ENCODE measurements at regions not wholly inside any gene's neighbourhood (a gene's known extent, or its start where the extent isn't known, plus 50 kb on each side); places are given as distances from the start of the nearest gene placed in this dataset.
"Not testable (repeated sequence)": the region's sequence is repeated elsewhere in the genome, so short reads cannot be mapped to it uniquely, and the experiment has no call there.

- no peak for DNase-seq (ENCODE audit: low spot score)
Observed at GRCh38 chr2:239804161-239805042, 220.7 kb downstream of the NDUFA10 start.

DNA sequence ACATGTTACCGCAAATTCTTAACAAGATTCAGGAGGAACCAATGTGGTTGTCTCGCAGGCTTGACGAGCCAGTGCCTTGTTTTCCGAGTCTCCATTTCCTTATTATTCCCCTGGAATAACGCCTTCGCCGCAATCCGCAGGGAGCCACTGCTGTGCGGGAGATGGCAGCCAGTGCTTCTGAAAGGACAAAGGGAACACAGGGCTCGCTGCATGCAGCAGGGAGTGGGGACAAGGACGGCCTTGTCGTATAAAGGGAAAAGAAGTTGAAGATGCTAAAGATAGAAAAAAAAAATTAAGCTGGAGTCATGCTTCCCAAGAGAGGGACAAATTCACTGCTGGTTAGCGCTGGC lies 221.4 kb downstream of the NDUFA10 start:
- no peak for DNase-seq (ENCODE audit: low spot score)

GRCh38 chr2:239803102-239803765 lies 221.9 kb downstream of the NDUFA10 start:
- DNase-seq (ENCODE audit: low spot score): no peak

DNA sequence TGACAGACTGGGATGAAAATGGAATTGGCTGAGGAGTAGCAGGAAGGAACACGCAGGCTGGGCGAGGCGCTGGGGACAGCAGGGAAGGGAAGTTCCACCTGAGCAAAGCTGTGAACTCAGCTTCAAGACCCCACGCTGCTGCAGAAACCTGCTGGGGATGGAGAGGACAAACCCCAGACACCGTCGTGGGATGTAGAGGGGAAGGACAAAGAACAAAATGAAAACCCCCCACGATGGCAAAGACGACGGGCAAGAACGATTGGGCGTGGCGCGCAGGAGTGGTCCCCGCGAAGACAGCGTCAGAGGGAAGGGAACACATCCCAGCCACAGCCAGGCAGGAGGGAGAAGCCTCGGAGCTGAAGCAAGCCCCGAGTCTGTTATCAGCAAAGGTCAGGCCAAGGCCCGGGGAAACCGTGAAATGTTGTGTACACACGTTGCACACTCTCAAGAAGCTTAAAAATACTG lies 222.9 kb downstream of the NDUFA10 start:
- no peak for DNase-seq (ENCODE audit: low spot score)

GRCh38 chr2:239801404-239802184 lies 223.5 kb downstream of the NDUFA10 start:
- no peak for DNase-seq (ENCODE audit: low spot score)

- no peak for DNase-seq (ENCODE audit: low spot score)
Observed at GRCh38 chr2:239800785-239801386, 224.3 kb downstream of the NDUFA10 start.

GRCh38 chr2:239797316-239797715 lies 227.8 kb downstream of the NDUFA10 start:
- no peak for DNase-seq (ENCODE audit: low spot score)

- DNase-seq (ENCODE audit: low spot score): not testable (repeated sequence)
Observed at GRCh38 chr2:239795761-239796160, 229.4 kb downstream of the NDUFA10 start.

GRCh38 chr2:239793836-239794235 lies 231.3 kb downstream of the NDUFA10 start:
- DNase-seq (ENCODE audit: low spot score): no peak

DNA sequence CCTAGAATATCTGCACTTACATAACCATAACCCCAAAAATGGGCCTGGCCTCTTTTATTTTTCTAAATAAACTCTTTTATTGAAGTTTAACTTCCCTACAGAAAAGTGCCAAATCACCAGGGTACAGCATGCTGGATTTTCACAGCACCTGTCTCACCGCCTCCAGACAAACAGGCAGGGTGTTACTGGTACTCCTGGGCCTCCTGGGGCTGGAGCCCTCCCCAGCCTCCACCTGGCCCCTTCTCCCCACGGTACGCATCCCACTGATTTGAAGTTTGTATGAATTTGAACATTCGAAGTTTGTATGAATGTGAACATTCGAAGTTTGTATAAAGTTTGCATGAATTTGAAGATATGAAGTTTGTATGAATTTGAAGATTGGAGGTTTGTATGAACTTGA lies 232.1 kb downstream of the NDUFA10 start:
- no peak for DNase-seq (ENCODE audit: low spot score)

- no peak for DNase-seq (ENCODE audit: low spot score)
Observed at GRCh38 chr2:239792405-239793084, 232.6 kb downstream of the NDUFA10 start.

DNA sequence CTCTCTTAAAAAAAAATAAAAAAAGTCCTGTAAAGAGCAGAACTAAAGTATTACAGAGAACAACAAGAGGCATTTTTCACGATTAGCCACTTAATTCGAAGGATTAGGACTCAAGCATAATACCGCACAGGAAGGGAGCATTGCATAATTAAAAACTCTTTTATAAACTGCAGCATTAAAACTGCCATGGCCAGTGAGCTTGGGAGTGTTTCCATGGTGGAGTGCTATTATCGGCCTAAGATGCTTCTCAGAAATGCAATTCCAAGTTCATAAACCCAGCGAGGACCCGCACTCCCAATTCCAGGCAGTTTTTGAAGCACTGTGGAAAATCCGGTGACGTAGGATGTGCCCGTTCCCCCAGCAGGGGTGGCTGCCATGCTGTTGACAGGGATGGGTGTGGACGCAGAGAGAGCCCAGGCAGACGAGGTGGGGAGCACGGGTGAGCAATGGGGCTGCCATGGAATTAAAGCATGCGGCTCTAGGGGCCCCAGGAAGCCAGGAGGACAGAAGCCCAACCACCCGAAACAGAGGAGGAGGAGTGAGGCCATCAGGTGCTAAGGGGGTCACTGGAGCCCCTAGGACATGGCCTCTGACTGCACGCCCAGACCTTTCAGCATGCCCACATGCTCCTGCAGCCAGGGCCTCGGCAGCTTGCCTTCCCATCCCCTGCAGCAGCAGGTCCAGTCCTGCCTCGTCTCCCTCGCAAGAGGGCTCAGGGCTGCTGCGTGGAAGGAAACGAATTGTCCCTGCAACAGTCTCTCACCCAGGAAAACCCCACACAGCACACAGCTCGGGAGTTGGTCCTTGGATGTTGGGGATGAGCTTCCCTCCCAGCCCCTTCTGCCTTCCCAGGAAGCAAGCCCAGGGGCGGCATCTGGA lies 233.4 kb downstream of the NDUFA10 start:
- no peak for DNase-seq (ENCODE audit: low spot score)

- DNase-seq (ENCODE audit: low spot score): no peak
Observed at GRCh38 chr2:239790721-239791120, 234.4 kb downstream of the NDUFA10 start.

- DNase-seq (ENCODE audit: low spot score): no peak
Observed at GRCh38 chr2:239790313-239790712, 234.8 kb downstream of the NDUFA10 start.

DNA sequence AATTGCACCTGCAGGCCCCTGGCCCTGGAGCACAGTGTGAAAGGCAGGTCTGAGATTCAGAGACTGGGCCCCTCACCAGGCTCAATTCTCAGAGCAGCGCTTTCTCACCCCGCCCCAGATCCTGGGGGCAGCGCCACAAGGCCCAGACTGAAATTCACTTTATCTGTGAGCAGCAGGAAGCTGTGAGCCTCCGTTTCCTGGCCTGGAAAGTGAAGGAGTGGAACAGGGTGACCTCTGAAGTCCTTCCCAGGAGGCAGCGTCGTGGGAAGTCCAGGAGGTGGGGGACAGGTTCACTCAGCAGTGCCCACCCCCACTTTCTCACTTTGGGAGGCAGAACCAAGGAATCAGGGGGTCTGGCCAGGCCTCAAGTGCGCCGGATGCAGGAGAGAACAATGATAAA lies 235.4 kb downstream of the NDUFA10 start:
- DNase-seq (ENCODE audit: low spot score): no peak

DNA sequence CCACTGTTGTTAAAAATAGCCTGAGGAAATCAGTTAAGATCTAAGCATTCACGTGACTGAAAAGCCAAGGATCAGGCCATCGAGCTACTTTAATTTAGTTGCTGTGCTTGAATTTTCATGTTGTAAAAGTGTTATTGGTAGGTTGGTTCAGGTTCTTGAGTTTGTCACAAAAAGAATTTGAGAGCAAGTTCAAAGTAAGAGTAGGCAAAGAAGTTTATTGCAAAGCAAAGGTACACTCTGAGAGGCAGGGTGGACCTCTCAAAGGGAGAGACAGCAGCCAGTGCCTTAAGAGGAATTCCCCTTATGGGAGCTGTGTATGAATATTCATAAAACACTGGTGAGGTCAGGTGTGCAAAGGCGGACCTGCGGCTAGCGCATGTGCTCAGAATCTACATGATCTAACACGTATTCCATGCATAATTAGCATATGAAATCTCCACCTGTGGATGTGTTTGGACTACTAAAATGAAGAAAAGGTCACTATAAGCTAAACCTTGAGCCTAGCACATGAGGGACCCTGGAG lies 236.5 kb downstream of the NDUFA10 start:
- DNase-seq (ENCODE audit: low spot score): no peak

DNA sequence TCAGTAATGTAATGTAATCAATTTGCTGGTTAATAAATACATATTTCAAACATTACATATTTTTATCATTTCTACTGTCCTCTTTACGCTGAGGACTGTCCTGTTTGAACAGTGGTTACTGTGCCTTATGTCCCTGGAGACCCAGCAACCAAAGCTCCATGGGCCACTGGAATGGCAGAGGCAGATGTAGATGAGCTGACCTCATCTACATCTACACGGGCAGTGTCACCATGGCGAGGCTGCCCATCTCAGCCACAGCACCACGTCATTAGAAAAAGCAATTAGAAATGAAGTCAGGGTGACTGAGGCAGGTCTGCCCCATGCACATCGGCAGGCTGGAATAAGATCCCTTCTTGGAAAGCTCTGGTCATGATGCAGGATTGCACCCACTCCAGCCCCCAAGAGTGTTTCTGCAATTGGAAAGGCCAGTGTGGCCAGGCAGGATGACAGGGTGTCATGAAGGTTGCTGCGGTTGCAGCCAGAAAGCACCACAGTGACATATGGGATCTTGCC lies 237.5 kb downstream of the NDUFA10 start:
- no peak for DNase-seq (ENCODE audit: low spot score)

DNA sequence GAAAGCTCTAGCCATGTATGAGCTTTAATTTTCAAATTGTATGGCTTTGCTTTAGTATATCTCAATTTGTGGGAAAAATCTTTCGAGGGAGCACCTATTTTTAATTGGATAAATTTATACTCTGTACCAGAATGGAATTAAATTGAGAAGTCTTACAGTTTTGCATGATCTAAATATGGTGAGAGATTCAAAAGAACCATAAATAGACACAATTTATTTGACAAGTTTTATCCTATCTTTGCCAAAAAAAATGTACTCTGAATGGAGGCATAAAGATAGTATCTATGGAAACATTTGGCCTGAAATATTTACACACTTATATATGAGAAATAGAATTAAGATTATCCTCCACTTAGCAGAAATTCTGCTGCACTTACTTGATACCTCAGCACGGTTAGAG lies 238.4 kb downstream of the NDUFA10 start:
- no peak for DNase-seq (ENCODE audit: low spot score)

GRCh38 chr2:239781454-239781853 lies 243.7 kb downstream of the NDUFA10 start:
- DNase-seq (ENCODE audit: low spot score): no peak

Data from SW480 (cell line).